GM12874 (cell line): ENCODE measurements at regions not wholly inside any gene's neighbourhood (a gene's known extent, or its start where the extent isn't known, plus 50 kb on each side); places are given as distances from the start of the nearest gene placed in this dataset.

Source experiments
- TF ChIP-seq, protein P1 (sequence below): IDR thresholded peaks from 2 replicates; pipeline ENCODE4 v1.5.1; 2011; ENCODE audit warnings: low read depth, mild to moderate bottlenecking, control low read depth, low read length, moderate library complexity; ENCODE audit not compliant: insufficient read depth

DNA sequence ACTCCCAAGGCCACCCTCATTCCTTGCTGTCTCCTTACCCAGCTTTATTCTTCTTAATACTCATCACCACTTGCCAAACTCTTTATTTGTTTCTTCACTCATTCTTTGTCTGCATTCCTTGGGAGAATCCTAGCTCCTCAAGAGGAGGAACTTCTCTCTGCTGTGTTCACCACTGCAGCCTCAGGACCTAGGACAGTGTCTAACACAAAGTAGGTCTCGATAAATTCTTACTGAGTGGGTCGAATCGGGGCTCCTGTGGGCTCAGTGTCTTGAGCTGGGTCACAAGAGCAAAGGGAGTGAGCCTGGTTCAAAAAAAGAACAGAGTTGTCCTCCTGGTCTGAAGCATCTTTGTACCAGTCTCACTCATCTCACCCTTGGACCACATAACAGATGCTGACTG is 224.1 kb upstream of the TMEM132C start:
- TF ChIP-seq, protein P1, sequence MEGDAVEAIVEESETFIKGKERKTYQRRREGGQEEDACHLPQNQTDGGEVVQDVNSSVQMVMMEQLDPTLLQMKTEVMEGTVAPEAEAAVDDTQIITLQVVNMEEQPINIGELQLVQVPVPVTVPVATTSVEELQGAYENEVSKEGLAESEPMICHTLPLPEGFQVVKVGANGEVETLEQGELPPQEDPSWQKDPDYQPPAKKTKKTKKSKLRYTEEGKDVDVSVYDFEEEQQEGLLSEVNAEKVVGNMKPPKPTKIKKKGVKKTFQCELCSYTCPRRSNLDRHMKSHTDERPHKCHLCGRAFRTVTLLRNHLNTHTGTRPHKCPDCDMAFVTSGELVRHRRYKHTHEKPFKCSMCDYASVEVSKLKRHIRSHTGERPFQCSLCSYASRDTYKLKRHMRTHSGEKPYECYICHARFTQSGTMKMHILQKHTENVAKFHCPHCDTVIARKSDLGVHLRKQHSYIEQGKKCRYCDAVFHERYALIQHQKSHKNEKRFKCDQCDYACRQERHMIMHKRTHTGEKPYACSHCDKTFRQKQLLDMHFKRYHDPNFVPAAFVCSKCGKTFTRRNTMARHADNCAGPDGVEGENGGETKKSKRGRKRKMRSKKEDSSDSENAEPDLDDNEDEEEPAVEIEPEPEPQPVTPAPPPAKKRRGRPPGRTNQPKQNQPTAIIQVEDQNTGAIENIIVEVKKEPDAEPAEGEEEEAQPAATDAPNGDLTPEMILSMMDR = no peak

GRCh38 chr12:128043317-128043716 is 223.7 kb upstream of the TMEM132C start:
- TF ChIP-seq, protein P1 = no peak

- TF ChIP-seq, protein P1 = no peak
Observed at GRCh38 chr12:128047266-128048060, 219.5 kb upstream of the TMEM132C start.

DNA sequence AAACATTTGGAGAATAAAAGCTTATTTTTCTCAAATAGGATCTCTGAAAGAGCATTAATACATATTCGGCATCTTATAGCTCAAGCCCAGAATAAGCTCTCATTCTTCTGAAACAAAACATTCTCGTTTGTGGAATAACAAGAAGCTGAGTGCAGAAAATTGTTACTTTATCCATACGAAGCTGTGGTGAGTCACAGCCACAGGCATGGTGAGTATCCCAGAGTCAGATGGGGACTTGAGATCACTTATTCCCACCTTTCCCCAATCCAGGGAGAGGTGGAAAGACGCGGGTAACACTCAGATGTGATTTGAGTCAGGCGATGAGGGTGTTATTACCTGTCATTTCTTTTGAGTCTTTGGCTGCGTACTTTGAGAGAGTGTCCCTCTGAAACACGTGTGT is 214.6 kb upstream of the TMEM132C start:
- TF ChIP-seq, protein P1 = no peak

- TF ChIP-seq, protein P1 = no peak
Observed at GRCh38 chr12:128052777-128053176, 214.2 kb upstream of the TMEM132C start.

DNA sequence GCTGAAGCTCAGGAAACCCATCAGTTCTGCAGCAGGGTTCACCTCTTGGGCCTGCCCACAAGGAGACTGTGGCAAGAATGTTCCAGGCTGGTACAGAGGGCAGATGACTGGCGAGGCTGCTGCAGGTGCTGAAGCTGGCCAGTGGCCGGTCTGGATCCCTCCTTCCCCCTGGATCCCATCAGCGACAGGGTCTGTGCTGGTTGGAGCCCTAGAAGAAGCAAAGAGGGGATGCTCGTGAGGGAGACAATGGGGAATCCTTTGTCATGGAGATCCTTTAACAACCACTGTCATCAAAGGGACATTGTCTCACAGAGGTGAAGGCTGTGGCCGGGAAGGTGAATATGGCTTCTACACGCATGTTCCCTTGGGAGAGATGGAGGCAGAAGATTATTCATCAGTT is 211.4 kb upstream of the TMEM132C start:
- TF ChIP-seq, protein P1 = no peak

GRCh38 chr12:128056136-128056801 is 210.7 kb upstream of the TMEM132C start:
- TF ChIP-seq, protein P1 = no peak
